ENCODE measurements at regions not wholly inside any gene's neighbourhood (a gene's known extent, or its start where the extent isn't known, plus 50 kb on each side); places are given as distances from the start of the nearest gene placed in this dataset.

DNA sequence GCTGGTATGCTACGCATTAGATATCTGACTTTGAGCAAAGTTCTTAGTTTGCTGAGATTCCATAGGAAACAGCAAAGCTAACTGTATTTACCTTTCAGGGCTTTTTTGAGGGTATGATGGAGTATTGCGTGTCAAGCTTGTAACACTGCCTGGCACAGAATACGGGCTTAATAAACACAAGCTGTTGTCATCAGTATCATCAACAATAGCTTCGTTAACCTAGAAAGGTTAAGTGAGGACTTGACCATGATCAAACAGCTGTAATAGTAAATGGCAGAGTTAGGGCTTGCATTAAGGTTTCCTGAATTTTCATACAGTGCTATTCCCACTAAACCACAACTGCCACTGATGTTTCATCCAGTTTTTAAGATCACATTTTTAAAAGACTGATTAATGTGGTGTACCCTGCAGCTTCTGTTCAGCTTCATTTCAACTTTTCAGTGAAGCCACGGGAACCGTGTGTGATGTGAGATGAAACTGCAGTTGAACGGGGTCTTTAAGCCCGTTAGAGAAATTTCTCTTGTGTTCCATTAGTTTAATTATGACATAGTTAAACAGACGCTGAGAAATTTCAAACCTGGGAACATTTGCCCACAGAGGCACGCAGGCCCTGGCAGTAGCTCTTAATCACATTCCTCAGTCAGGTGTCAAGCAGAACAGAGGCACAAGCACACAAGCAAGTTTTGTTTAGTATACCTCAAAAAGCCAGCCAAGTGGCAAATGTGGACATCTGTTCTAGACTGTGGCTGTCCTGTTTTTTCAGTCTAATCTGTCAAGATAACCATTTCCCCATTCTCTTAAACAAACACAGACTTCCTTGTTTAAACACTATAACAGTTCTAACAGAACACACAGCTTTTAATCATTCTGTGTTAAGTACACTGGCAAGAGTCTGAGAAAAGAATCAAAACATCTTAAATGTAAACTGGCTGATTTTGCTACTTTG, 147.1 kb downstream of the ZNF608 start (continued):
- TF ChIP-seq, protein P1, sequence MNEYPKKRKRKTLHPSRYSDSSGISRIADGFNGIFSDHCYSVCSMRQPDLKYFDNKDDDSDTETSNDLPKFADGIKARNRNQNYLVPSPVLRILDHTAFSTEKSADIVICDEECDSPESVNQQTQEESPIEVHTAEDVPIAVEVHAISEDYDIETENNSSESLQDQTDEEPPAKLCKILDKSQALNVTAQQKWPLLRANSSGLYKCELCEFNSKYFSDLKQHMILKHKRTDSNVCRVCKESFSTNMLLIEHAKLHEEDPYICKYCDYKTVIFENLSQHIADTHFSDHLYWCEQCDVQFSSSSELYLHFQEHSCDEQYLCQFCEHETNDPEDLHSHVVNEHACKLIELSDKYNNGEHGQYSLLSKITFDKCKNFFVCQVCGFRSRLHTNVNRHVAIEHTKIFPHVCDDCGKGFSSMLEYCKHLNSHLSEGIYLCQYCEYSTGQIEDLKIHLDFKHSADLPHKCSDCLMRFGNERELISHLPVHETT (CRISPR knock-in tag; conservative IDR thresholded peaks at IDR 0.05 in 1 of 2, IDR thresholded peaks at IDR 0.05 in 1 of 2) = no peak
- TF ChIP-seq ZNF224 (CRISPR knock-in tag; IDR thresholded peaks at IDR 0.05) = no peak
- no peak for TF ChIP-seq KAT8 (IDR thresholded peaks at IDR 0.05; ENCODE audit: low read depth)
- no peak for TF ChIP-seq NFYB (IDR thresholded peaks at IDR 0.05; ENCODE audit: extremely low read depth, insufficient read length)
- TF ChIP-seq FOXA3 (CRISPR knock-in tag; conservative IDR thresholded peaks at IDR 0.05 in 1 of 2, IDR thresholded peaks at IDR 0.05 in 1 of 2) = peak in 1 of 2 experiments; percentile 95; a peak in 2 of 4 replicates
- no peak for TF ChIP-seq SRSF9 (IDR thresholded peaks at IDR 0.05; ENCODE audit: borderline replicate concordance, low read depth, low read length)
- TF ChIP-seq, protein P2, sequence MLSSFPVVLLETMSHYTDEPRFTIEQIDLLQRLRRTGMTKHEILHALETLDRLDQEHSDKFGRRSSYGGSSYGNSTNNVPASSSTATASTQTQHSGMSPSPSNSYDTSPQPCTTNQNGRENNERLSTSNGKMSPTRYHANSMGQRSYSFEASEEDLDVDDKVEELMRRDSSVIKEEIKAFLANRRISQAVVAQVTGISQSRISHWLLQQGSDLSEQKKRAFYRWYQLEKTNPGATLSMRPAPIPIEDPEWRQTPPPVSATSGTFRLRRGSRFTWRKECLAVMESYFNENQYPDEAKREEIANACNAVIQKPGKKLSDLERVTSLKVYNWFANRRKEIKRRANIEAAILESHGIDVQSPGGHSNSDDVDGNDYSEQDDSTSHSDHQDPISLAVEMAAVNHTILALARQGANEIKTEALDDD (IDR thresholded peaks at IDR 0.05) = no peak
- TF ChIP-seq, protein P3, sequence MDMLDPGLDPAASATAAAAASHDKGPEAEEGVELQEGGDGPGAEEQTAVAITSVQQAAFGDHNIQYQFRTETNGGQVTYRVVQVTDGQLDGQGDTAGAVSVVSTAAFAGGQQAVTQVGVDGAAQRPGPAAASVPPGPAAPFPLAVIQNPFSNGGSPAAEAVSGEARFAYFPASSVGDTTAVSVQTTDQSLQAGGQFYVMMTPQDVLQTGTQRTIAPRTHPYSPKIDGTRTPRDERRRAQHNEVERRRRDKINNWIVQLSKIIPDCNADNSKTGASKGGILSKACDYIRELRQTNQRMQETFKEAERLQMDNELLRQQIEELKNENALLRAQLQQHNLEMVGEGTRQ (CRISPR knock-in tag; IDR thresholded peaks at IDR 0.05) = no peak
- TF ChIP-seq TEAD4 (IDR thresholded peaks at IDR 0.05; ENCODE audit: low read length) = peak; percentile 52; the same call in 1 of the 2 replicates
- no peak for TF ChIP-seq TEAD4 (CRISPR knock-in tag; IDR thresholded peaks at IDR 0.05; ENCODE audit: borderline replicate concordance)
- no peak for TF ChIP-seq ZEB2 (IDR thresholded peaks at IDR 0.05)
- no peak for TF ChIP-seq JUND (IDR thresholded peaks at IDR 0.05; ENCODE audit: borderline replicate concordance, low read depth, low read length)
- TF ChIP-seq JUND (tag; IDR thresholded peaks at IDR 0.05; ENCODE audit: borderline replicate concordance, low read depth, low read length) = no peak
- TF ChIP-seq ZKSCAN8 (CRISPR knock-in tag; IDR thresholded peaks at IDR 0.05) = no peak
- TF ChIP-seq XRCC5 (IDR thresholded peaks at IDR 0.05; ENCODE audit: low read depth, low read length) = no peak
- no peak for TF ChIP-seq CHCHD3 (CRISPR knock-in tag; IDR thresholded peaks at IDR 0.05)
- TF ChIP-seq SPI1 (IDR thresholded peaks at IDR 0.05; ENCODE audit: borderline replicate concordance, low read depth, low read length) = peak; percentile 47; the same call in 1 of the 2 replicates
- TF ChIP-seq GATA2 (CRISPR knock-in tag; IDR thresholded peaks at IDR 0.05) = peak; percentile 15; the same call in 1 of the 2 replicates
- no peak for TF ChIP-seq RBM39 (optimal IDR thresholded peaks at IDR 0.05; ENCODE audit: low read depth, low read length)
- no peak for TF ChIP-seq ZNF584 (CRISPR knock-in tag; IDR thresholded peaks at IDR 0.05; ENCODE audit: low read depth)
- no peak for TF ChIP-seq FOXJ3 (CRISPR knock-in tag; IDR thresholded peaks at IDR 0.05)
- TF ChIP-seq SMAD3 (CRISPR knock-in tag; conservative IDR thresholded peaks at IDR 0.05) = no peak
- TF ChIP-seq FUS (optimal IDR thresholded peaks at IDR 0.05; ENCODE audit: low read depth, low read length) = no peak
- TF ChIP-seq, protein P4, sequence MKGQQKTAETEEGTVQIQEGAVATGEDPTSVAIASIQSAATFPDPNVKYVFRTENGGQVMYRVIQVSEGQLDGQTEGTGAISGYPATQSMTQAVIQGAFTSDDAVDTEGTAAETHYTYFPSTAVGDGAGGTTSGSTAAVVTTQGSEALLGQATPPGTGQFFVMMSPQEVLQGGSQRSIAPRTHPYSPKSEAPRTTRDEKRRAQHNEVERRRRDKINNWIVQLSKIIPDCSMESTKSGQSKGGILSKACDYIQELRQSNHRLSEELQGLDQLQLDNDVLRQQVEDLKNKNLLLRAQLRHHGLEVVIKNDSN (CRISPR knock-in tag; IDR thresholded peaks at IDR 0.05) = no peak

All from K562 (cell line).